ENCODE measurements at regions not wholly inside any gene's neighbourhood (a gene's known extent, or its start where the extent isn't known, plus 50 kb on each side); places are given as distances from the start of the nearest gene placed in this dataset.
"Not testable (repeated sequence)": the region's sequence is repeated elsewhere in the genome, so short reads cannot be mapped to it uniquely, and the experiment has no call there.

DNA sequence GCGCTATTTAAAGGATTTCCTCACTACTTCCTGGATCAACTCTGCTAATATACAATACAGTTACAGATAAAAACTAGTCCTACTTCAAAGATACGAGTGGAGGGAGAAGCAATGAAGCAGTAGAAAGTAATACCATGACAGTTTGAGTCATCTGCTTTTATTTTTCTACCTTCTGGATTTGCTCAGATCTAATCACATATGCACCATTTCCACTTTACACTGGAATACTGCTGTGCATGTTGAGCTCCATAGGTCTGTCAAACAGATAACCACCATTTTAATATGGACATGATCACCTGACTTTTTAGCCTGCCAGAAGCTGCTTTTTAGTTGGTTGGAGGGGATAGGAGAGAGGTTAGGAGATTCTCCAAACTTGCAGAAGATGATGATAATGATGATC is 92.5 kb downstream of the MMUT start:
- no peak for ATAC-seq
- no peak for DNase-seq (ENCODE audit: low spot score)

GRCh38 chr6:49366539-49366938 is 96.5 kb downstream of the MMUT start:
- ATAC-seq: no peak
- DNase-seq (ENCODE audit: low spot score): no peak

GRCh38 chr6:49348561-49348960 is 114.5 kb downstream of the MMUT start:
- DNase-seq (ENCODE audit: low spot score) (no peak), ATAC-seq (no peak)

DNA sequence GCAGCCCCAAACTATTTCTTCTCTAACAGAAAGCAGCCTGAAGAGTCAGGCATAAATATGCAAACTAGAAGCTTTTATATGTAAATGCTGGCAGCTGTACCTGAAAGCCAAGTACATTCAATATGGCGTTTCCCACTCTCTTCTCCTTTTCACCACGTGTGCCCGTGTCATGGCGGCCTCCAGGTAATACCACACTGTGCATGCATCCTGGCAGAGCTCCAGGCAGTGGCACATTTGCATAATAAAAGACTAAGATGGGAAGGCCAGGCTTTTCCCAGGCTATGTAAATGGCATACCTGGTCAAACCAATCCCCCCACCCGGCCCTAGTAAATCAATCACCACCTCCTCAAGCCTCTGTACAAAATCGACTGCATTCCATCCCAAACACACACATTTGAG is 120.6 kb downstream of the MMUT start:
- DNase-seq (ENCODE audit: low spot score): no peak

DNA sequence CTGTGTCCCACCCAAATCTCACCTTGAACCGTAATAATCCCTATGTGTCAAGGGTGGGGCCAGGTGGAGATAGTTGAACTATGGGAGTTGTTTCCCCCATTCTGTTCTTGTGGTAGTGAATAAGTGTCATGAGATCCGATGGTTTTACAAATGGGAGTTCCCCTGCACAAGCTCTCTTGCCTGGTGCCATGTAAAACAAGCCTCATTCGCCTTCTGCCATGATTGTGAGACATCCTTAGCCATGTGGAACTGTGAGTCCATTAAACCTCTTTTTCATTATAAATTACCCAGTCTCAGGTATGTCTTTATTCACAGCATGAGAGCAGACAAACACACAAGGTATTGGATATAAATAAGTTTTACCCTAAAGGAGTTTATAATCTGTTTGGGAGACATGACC is 121.2 kb downstream of the MMUT start:
- ATAC-seq (no peak), DNase-seq (ENCODE audit: low spot score) (no peak)

More for the DNA sequence above, 120.6 kb downstream of the MMUT start:
- ATAC-seq: no peak

DNA sequence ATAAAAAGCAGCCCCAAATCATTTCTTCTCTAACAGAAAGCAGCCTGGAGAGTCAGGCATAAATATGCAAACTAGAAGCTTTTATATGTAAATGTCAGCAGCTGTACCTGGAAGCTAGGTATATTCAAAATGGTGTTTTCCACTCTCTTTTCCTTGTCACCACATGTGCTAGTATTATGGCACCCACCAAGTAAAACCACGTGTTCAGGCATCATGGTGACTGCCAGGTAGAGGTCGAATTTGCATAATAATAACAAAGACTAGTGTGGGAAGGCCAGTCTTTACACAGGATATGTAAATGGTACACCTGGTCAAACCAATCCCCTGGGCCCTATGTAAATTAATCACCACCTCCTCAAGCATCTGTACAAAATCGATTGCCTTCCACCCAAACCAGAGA is 124.0 kb downstream of the MMUT start:
- DNase-seq (ENCODE audit: low spot score) (no peak), ATAC-seq (no peak)

GRCh38 chr6:49336514-49337131 is 126.4 kb downstream of the MMUT start:
- no peak for ATAC-seq

GRCh38 chr6:49333345-49334125 is 129.5 kb downstream of the MMUT start:
- DNase-seq (ENCODE audit: low spot score): no peak
- no peak for ATAC-seq

More at GRCh38 chr6:49336514-49337131, 126.4 kb downstream of the MMUT start:
- no peak for DNase-seq (ENCODE audit: low spot score)

DNA sequence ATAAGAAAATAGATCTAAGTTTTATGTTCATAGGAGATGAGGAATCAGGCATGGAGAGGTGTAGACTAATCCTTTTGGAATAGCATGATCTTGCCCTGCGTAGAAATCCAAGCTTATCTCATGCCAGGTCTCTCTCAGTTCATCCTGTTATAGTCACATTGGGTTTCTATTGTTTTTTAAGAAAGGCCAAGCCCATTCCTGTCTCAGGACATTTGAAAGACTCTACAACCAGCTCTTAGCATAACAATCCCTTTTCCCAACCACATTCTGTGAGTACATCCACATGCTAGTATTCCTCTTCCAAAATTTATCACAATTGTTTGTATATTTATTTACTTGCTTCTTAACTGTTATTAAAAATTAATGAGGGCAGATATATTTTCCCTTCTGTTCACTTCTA is 130.3 kb downstream of the MMUT start:
- no peak for ATAC-seq

DNA sequence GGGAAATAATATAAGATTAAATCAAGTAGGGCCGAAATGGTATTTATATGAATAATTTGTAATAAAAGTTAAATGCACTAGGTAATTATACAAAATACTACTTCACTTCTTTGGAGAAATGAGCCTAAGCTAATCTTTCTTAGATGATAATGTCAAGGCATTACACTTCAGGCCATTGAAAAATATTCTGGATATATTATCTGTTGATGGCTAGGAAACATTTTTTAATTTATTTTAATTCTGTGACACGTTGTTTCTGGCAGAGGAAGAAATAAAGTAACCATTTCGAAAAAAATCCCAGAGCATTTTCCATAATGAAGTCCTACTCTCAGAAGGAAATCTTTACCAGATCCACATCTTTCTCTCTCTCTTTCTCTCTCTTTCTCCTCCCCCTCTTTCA is 133.9 kb downstream of the MMUT start:
- ATAC-seq (no peak), DNase-seq (ENCODE audit: low spot score) (no peak)

More for the DNA sequence above, 130.3 kb downstream of the MMUT start:
- no peak for DNase-seq (ENCODE audit: low spot score)

DNA sequence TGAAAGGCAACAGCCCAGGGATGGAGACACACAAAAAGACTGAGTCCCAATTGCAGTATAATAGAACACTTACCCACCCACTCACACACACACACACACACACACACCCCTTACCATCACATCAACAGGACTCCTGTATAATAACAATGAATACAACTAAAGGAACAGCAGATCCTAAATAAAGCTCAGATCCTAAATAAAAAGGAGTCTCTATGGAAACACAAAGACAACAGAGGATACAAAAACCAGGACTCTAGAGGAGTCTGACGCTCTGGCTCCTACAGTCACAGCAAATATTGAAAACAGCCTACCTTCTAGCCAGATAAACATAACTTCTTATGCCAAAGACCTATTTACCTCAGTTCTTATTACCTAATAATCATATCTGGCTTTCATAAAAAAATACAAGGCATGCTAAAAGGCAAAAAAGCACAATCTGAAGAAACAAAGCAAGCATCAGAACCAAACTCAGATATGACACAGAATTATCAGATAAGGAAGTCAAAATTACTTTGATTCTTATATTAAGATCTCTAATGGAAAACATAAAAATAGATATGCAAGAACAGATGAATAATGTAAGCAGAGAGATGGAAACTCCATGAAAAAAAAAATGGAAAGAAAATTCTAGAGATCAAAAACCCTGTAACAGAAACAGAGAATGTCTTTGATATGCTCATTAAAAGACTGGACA is 134.9 kb downstream of the MMUT start:
- ATAC-seq (no peak), DNase-seq (ENCODE audit: low spot score) (no peak)

DNA sequence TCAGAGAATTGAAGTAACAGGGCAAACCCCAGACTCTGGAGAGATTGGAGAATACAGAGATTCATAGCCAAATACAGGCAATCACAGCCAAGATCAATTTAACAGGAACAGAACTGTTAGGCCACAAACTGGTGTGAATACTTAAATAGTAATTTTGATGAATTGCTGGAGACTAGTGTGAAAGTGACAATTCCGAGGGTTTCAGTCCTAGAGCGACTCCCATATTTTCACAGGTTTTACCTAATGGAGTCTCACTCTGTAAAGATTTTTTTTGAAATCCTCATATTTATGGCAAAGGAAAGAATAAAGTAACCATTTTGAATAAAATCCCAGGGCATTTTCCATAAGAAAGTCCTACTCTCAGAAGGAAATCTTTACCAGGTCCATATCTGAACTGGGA is 135.5 kb downstream of the MMUT start:
- DNase-seq (ENCODE audit: low spot score): no peak

DNA sequence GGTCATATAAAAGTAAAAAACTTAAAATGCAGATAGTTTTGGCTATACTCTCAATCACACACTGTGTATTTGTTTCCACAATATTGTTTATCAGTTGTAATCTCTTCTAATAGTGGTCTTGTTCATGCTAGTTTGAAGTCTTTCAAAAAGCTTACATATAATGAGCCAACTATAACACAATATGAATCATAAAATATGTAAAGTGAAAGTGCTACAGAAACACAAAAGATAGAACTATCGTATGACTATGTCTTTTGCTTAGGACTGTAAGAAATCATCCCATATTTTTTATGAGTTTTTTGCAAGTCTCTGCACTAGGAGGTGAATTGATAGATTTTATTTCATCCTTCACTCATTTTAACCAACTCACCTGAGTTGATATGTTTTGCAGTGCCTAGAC is 136.0 kb downstream of the MMUT start:
- DNase-seq (ENCODE audit: low spot score) (no peak), ATAC-seq (no peak)

More for the DNA sequence above, 135.5 kb downstream of the MMUT start:
- ATAC-seq: no peak

- DNase-seq (ENCODE audit: low spot score) (no peak), ATAC-seq (no peak)
Measured at GRCh38 chr6:49326347-49326746, 136.7 kb downstream of the MMUT start.

GRCh38 chr6:49325891-49326290 is 137.2 kb downstream of the MMUT start:
- DNase-seq (ENCODE audit: low spot score) (no peak), ATAC-seq (no peak)

DNA sequence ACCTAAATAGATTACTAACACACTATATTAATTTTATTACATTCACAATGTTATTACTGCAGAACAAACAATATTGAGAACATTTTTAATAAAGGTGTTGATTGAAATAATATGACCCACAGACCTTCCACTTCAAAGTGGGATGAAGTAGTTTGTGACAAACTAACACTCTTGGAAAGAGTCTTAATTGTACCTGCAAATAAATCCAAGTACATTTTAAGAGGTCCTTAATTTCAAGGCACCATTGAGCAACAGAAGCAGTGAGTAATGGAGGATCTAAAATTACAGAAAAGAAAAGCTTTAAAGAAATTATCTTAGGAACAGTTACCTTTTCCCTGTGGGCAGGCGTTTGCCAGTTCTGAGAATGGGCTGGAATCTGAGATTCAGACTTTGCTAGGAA is 140.2 kb downstream of the MMUT start:
- ATAC-seq (no peak), DNase-seq (ENCODE audit: low spot score) (no peak)

GRCh38 chr6:49321561-49322072 is 141.4 kb downstream of the MMUT start:
- ATAC-seq (no peak), DNase-seq (ENCODE audit: low spot score) (no peak)

DNA sequence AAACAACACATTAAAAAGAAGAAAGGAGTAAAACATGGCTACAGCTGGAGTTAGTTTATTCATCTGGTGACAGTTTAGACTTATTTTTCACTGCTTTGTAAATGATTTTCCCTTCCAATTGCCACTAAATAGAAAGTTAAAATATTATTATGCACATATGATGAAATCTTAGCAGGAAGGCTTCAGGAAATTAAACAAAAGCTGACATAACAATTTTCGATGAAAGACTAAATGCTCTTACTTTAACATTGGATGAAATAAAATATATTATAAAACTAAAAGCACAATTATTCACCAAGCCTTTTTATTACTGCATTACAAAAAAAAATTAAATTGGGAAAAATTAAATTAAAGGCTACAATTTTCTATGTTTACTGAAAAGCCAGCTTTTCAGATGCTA is 158.0 kb downstream of the MMUT start:
- ATAC-seq (no peak), DNase-seq (ENCODE audit: low spot score) (no peak)

DNA sequence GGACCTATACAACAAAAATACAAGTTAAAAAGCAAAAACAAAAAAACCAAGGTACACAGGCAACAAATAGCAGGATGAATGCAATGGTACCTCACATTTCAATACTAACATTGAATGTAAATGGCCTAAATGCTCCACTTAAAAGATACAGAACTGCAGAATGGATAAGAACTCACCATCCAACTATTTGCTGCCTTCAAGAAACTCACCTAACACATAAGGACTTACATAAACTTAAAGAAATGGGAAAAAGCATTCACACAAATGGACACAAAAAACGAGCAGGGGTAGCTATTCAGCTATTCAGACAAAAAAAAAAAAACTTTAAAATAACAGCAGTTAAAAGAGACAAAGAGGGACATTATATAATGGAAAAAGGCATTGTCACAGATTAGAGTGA is 158.7 kb downstream of the MMUT start:
- not testable (repeated sequence) for DNase-seq (ENCODE audit: low spot score); ATAC-seq

DNA sequence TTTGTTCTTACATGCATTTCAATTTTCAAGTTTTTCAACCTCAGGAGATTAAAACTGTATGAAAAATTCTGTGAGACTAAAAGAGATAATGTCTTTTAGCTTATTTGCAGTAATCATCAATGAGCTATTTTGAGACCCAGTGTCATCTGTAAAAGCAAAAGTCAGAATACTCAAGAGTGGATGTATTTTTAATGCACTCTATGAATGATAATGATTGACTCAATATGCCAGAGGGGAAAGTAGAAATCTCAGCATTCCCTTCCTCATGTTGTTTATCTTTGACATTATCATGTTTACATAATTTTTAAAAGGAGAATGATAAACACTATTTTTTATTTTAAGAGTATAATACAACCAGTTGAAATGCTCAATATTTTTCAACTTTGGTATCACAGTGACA is 162.1 kb downstream of the MMUT start:
- ATAC-seq: no peak
- DNase-seq (ENCODE audit: low spot score): no peak

DNA sequence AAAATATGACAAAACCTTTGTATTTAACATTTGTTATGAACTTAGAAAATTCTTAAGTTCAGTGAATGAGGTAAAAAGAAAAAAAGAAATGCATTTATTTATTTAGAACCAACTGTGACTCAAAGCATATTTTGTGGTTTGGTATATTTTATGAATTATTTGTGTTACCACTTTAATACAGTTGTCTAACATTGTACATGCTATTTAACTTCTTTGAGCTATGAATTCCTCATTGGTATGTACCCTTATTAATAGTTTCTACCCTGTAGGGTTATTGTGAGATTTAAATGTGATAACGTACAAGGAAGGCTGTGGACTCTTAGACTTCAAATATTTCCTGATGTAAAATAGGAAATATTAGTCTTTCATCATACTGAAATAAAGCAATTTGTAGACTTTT is 162.6 kb downstream of the MMUT start:
- no peak for ATAC-seq

DNA sequence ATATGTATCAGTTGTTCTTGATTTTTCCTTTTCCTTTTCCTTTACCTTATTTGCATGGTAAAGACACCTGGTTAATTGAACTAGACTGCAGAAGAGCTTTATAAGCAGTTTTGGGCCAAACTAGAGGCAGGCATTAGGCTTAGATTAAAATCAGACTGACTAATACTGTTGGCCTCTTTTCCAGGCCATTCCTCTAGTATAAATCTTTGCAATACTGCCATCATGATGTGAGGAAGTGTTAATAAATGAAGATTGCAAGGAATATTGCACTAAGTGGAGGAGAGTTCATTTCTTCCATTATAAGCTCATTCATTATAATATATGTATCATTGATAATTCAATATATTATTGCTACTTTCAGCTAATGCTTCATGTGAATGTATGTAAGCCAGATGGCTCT is 163.8 kb downstream of the MMUT start:
- ATAC-seq (no peak), DNase-seq (ENCODE audit: low spot score) (no peak)

More for the DNA sequence above, 162.6 kb downstream of the MMUT start:
- DNase-seq (ENCODE audit: low spot score): no peak

Data from left lobe of liver (tissue), 2 donors.